Mesendoderm (in vitro differentiated cells): ENCODE measurements at regions not wholly inside any gene's neighbourhood (a gene's known extent, or its start where the extent isn't known, plus 50 kb on each side); places are given as distances from the start of the nearest gene placed in this dataset.
"Not testable (repeated sequence)": the region's sequence is repeated elsewhere in the genome, so short reads cannot be mapped to it uniquely, and the experiment has no call there.

Experiments
- DNase-seq: peaks from one replicate; pipeline ENCODE4 v3.0.0; 2013
- H2AK5ac ChIP-seq: 2 replicates; pipeline ENCODE4 v1.6.1; 2013; ENCODE audit warnings: low read length, inconsistent platforms
- H2BK120ac ChIP-seq: 2 replicates; pipeline ENCODE4 v1.6.1; 2013; ENCODE audit warnings: low read depth, mild to moderate bottlenecking, low read length, moderate library complexity, mixed read lengths
- H2BK15ac ChIP-seq: replicated peaks from 2 replicates; pipeline ENCODE4 v1.6.1; 2013; ENCODE audit warnings: low read depth, mild to moderate bottlenecking, moderate library complexity
- H2BK5ac ChIP-seq: 2 replicates; pipeline ENCODE4 v1.6.1; 2013; ENCODE audit warnings: low read length, inconsistent platforms
- H3K18ac ChIP-seq: 2 replicates; pipeline ENCODE4 v1.6.1; 2013; ENCODE audit warnings: mild to moderate bottlenecking, low read length, mixed read lengths
- H3K23ac ChIP-seq: one replicate; pipeline ENCODE4 v1.6.1; 2013; ENCODE audit warnings: low read length
- H3K27ac ChIP-seq: 2 replicates; pipeline ENCODE4 v1.5.1; 2013; ENCODE audit warnings: low read depth, mild to moderate bottlenecking, inconsistent platforms, low read length, moderate library complexity
- H3K27me3 ChIP-seq: 2 replicates; pipeline ENCODE4 v1.6.1; 2013; ENCODE audit warnings: low read length, control low read depth, mild to moderate bottlenecking, inconsistent platforms; ENCODE audit not compliant: insufficient read depth, poor library complexity
- H3K36me3 ChIP-seq: 2 replicates; pipeline ENCODE4 v1.6.1; 2013; ENCODE audit warnings: low read length, inconsistent platforms; ENCODE audit not compliant: control insufficient read depth, insufficient read depth
- H3K4ac ChIP-seq: one replicate; pipeline ENCODE4 v1.6.1; 2013; ENCODE audit warnings: low read depth, mild to moderate bottlenecking, low read length, moderate library complexity
- H3K4me1 ChIP-seq: 2 replicates; pipeline ENCODE4 v1.6.1; 2013; ENCODE audit warnings: low read depth, low read length, inconsistent platforms; ENCODE audit not compliant: control insufficient read depth
- H3K4me2 ChIP-seq: 2 replicates; pipeline ENCODE4 v1.6.1; 2013; ENCODE audit warnings: low read length
- H3K4me3 ChIP-seq: 2 replicates; pipeline ENCODE4 v1.5.1; 2013; ENCODE audit warnings: mild to moderate bottlenecking, low read length
- H3K56ac ChIP-seq: one replicate; pipeline ENCODE4 v1.6.1; 2013; ENCODE audit warnings: low read length
- H3K79me1 ChIP-seq: 2 replicates; pipeline ENCODE4 v1.6.1; 2013; ENCODE audit warnings: low read length, inconsistent platforms
- H3K79me2 ChIP-seq: 2 replicates; pipeline ENCODE4 v1.6.1; 2013; ENCODE audit warnings: mild to moderate bottlenecking, low read length; ENCODE audit not compliant: control insufficient read depth, insufficient read depth
- H3K9ac ChIP-seq: 2 replicates; pipeline ENCODE4 v1.6.1; 2013; ENCODE audit warnings: low read length, inconsistent platforms
- H4K5ac ChIP-seq: one replicate; pipeline ENCODE4 v1.6.1; 2013; ENCODE audit warnings: low read length
- H4K8ac ChIP-seq: one replicate; pipeline ENCODE4 v1.6.1; 2013; ENCODE audit warnings: low read depth, mild to moderate bottlenecking, control low read depth, low read length, moderate library complexity
- WGBS: extraction: QIAGEN DNeasy Blood & Tissue Kit; methylation state at CpG from one replicate; pipeline ENCODE4 v1.1.7; 2013; ENCODE audit warnings: low lambda C conversion rate, missing lambda C conversion rate; ENCODE audit not compliant: insufficient coverage; ENCODE audit errors: extremely low coverage; 5-methylcytosine and 5-hydroxymethylcytosine counted together

- not testable (repeated sequence) for H3K79me1 ChIP-seq, DNase-seq, H3K18ac ChIP-seq, H3K4me3 ChIP-seq, H3K56ac ChIP-seq, H2BK120ac ChIP-seq, H3K27me3 ChIP-seq, H3K4me1 ChIP-seq, H3K27ac ChIP-seq, H3K9ac ChIP-seq, H4K5ac ChIP-seq, H3K79me2 ChIP-seq, H2BK15ac ChIP-seq, H3K4me2 ChIP-seq, H2AK5ac ChIP-seq, H3K36me3 ChIP-seq, H2BK5ac ChIP-seq, H3K23ac ChIP-seq, H4K8ac ChIP-seq, H3K4ac ChIP-seq
- WGBS, result no CpG with 5 or more reads among the region's 4 CpGs
These were observed 301.6 kb downstream of the SPATA31A1 start for GRCh38 chr9:39656960-39657603.

- H3K79me1 ChIP-seq, DNase-seq, H3K4me1 ChIP-seq, H2AK5ac ChIP-seq, H4K5ac ChIP-seq, H3K4me2 ChIP-seq, H3K9ac ChIP-seq, H3K36me3 ChIP-seq, H3K4me3 ChIP-seq, H3K4ac ChIP-seq, H4K8ac ChIP-seq, H3K27ac ChIP-seq, H3K27me3 ChIP-seq, H3K56ac ChIP-seq, H2BK120ac ChIP-seq, H3K79me2 ChIP-seq, H2BK5ac ChIP-seq, H2BK15ac ChIP-seq, H3K23ac ChIP-seq, H3K18ac ChIP-seq: not testable (repeated sequence)
- WGBS, result no CpG with 5 or more reads among the region's 8 CpGs
These were observed 307.6 kb downstream of the SPATA31A1 start for GRCh38 chr9:39663020-39663419.

GRCh38 chr9:39663713-39664112 lies 308.2 kb downstream of the SPATA31A1 start:
- H3K79me1 ChIP-seq, H3K56ac ChIP-seq, H3K79me2 ChIP-seq, DNase-seq, H4K5ac ChIP-seq, H3K23ac ChIP-seq, H2BK15ac ChIP-seq, H3K18ac ChIP-seq, H2BK120ac ChIP-seq, H3K27ac ChIP-seq, H2BK5ac ChIP-seq, H3K4me1 ChIP-seq, H3K9ac ChIP-seq, H2AK5ac ChIP-seq, H3K27me3 ChIP-seq, H4K8ac ChIP-seq, H3K36me3 ChIP-seq, H3K4me3 ChIP-seq, H3K4ac ChIP-seq, H3K4me2 ChIP-seq: not testable (repeated sequence)
- WGBS, result no CpG with 5 or more reads among the region's 1 CpG

DNA sequence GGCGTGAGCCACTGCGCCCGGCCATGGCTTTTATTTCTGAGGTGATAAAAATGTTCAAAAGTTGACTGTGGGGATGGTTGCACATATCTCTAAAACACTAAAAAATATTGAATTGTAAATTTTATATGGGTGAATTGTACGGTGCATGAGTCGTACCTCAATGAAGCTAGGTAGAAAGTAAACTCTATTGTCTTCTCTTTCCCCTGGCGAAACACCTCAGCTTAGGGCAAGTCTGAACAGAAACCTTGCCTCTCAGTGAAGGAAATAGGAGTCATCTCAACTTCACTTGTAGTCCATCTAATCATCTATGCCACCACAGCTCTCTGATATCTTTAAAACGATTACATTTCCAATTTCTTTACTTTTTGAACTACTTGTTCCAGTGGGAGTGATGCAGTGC lies 309.6 kb downstream of the SPATA31A1 start:
- WGBS, result no CpG with 5 or more reads among the region's 7 CpGs

DNA sequence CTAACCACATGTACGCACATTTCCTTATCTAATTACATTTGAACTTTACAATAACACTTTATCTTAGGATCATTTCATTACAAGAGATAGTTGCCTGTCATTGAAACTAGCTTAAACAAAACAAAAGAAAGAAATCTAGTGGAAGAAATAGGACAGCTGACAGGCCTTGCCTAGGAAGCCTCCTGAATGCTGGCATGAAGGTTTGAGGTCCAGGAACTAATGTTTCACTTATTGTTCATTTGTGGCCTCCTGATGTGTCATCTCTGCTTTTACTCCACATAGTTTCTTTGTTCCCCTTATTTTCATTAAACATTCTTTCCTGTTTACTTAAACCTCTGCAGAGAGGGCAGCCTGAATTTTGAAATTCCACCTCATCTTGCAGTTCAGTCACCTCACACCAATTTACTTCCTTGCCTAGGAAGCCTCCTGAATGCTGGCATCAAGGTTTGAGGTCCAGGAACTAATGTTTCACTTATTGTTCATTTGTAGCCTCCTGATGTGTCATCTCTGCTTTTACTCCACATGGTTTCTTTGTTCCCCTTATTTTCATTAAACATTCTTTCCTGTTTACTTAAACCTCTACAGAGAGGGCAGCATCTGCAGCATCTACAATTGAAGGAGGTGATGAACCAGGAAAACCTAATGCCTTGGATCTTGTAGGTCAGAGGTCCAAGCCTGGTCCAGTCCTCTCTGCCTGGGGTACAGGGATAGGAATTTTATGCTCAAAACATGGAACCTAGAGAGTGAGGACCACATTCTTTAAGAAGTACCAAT lies 319.2 kb downstream of the SPATA31A1 start:
- WGBS, result no CpG with 5 or more reads among the region's 1 CpG
- not testable (repeated sequence) for H2BK15ac ChIP-seq, H3K4ac ChIP-seq, H2AK5ac ChIP-seq, H3K27ac ChIP-seq, H3K9ac ChIP-seq, H3K27me3 ChIP-seq, H3K4me3 ChIP-seq, H4K8ac ChIP-seq, H3K4me2 ChIP-seq, H3K18ac ChIP-seq, H2BK120ac ChIP-seq, H3K23ac ChIP-seq, H3K36me3 ChIP-seq, H3K79me1 ChIP-seq, H4K5ac ChIP-seq, H3K56ac ChIP-seq, H2BK5ac ChIP-seq, DNase-seq, H3K4me1 ChIP-seq, H3K79me2 ChIP-seq

More for the DNA sequence above, 309.6 kb downstream of the SPATA31A1 start:
- not testable (repeated sequence) for H3K56ac ChIP-seq, H3K18ac ChIP-seq, H3K4ac ChIP-seq, H3K4me3 ChIP-seq, H2AK5ac ChIP-seq, H3K79me2 ChIP-seq, H3K9ac ChIP-seq, H3K27ac ChIP-seq, H3K79me1 ChIP-seq, H3K4me2 ChIP-seq, H3K36me3 ChIP-seq, DNase-seq, H3K4me1 ChIP-seq, H3K23ac ChIP-seq, H2BK120ac ChIP-seq, H4K8ac ChIP-seq, H2BK5ac ChIP-seq, H2BK15ac ChIP-seq, H3K27me3 ChIP-seq, H4K5ac ChIP-seq

- not testable (repeated sequence) for H2BK15ac ChIP-seq, H3K4me3 ChIP-seq, H3K9ac ChIP-seq, H4K8ac ChIP-seq, H3K56ac ChIP-seq, H3K4me2 ChIP-seq, H3K27me3 ChIP-seq, H4K5ac ChIP-seq, H3K79me1 ChIP-seq, H3K27ac ChIP-seq, H3K18ac ChIP-seq, DNase-seq, H3K4ac ChIP-seq, H3K4me1 ChIP-seq, H3K23ac ChIP-seq, H2AK5ac ChIP-seq, H3K36me3 ChIP-seq, H2BK120ac ChIP-seq, H3K79me2 ChIP-seq, H2BK5ac ChIP-seq
- WGBS, result no CpG with 5 or more reads among the region's 2 CpGs
These were observed 319.7 kb downstream of the SPATA31A1 start for GRCh38 chr9:39675211-39675553.
